ENCODE measurements at regions not wholly inside any gene's neighbourhood (a gene's known extent, or its start where the extent isn't known, plus 50 kb on each side); places are given as distances from the start of the nearest gene placed in this dataset.

DNA sequence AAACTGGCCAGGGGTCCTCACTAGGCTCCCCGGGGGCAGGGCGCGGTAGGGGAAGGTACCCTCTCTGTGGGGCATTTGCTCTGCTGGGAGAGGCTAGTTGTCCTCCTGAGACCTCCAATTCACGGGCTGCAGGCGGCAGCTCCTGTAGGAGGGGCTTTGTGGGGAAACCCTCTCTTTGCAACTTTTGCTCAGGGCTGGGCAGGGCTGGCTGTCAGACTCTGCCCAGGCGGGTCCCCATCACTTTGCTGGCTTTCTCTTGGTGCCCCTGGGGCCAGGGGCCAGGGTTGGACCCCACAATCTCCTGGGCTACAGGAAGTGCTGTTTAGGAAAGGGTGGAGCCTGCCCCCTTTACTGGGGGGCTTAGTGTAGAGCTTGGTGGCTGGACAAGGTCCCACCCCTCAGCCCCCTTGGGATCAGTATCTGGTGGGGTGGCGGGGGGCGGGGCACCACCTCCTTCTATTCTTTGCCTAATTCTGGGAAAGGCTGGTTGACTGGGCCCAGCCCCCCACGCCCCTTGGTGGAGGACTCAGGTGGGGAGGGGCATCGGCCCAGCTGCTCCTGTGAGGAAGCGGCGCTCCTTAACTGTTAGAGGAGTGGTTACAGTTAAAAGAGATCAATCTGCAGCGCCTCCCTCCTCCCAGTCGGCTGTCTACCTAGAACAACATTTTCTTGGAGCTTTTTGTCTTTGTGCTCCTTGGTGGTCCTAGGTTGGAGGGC lies 918.7 kb downstream of the AACS start:
- TF ChIP-seq, protein P1, sequence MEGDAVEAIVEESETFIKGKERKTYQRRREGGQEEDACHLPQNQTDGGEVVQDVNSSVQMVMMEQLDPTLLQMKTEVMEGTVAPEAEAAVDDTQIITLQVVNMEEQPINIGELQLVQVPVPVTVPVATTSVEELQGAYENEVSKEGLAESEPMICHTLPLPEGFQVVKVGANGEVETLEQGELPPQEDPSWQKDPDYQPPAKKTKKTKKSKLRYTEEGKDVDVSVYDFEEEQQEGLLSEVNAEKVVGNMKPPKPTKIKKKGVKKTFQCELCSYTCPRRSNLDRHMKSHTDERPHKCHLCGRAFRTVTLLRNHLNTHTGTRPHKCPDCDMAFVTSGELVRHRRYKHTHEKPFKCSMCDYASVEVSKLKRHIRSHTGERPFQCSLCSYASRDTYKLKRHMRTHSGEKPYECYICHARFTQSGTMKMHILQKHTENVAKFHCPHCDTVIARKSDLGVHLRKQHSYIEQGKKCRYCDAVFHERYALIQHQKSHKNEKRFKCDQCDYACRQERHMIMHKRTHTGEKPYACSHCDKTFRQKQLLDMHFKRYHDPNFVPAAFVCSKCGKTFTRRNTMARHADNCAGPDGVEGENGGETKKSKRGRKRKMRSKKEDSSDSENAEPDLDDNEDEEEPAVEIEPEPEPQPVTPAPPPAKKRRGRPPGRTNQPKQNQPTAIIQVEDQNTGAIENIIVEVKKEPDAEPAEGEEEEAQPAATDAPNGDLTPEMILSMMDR (IDR thresholded peaks at IDR 0.05; ENCODE audit: low read depth, low read length): no peak
- TF ChIP-seq, protein P2, sequence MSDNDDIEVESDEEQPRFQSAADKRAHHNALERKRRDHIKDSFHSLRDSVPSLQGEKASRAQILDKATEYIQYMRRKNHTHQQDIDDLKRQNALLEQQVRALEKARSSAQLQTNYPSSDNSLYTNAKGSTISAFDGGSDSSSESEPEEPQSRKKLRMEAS (IDR thresholded peaks at IDR 0.05; ENCODE audit: low read depth, low read length): no peak
